HG02973 (cell line): ENCODE measurements at regions not wholly inside any gene's neighbourhood (a gene's known extent, or its start where the extent isn't known, plus 50 kb on each side); places are given as distances from the start of the nearest gene placed in this dataset.
"Not testable (repeated sequence)": the region's sequence is repeated elsewhere in the genome, so short reads cannot be mapped to it uniquely, and the experiment has no call there.

Experiments
- ATAC-seq: cut with Tn5 transposase; IDR thresholded peaks from one replicate; pipeline ENCODE4 v1.9.1; 2021; ENCODE audit warnings: moderate library complexity; ENCODE audit not compliant: unreplicated experiment

- no peak for ATAC-seq
Observed at GRCh38 chr15:95663156-95664100, 667.1 kb upstream of the NR2F2 start.

GRCh38 chr15:95664450-95664849 lies 666.0 kb upstream of the NR2F2 start:
- ATAC-seq: no peak

- ATAC-seq: no peak
Observed at GRCh38 chr15:95669146-95669922, 661.2 kb upstream of the NR2F2 start.

GRCh38 chr15:95674031-95674430 lies 656.5 kb upstream of the NR2F2 start:
- no peak for ATAC-seq

GRCh38 chr15:95676500-95676899 lies 654.0 kb upstream of the NR2F2 start:
- ATAC-seq: no peak

GRCh38 chr15:95679847-95680582 lies 650.5 kb upstream of the NR2F2 start:
- ATAC-seq: no peak

- ATAC-seq: no peak
Observed at GRCh38 chr15:95680728-95681127, 649.8 kb upstream of the NR2F2 start.

- ATAC-seq: no peak
Observed at GRCh38 chr15:95681836-95682544, 648.5 kb upstream of the NR2F2 start.

- no peak for ATAC-seq
Observed at GRCh38 chr15:95684126-95684525, 646.4 kb upstream of the NR2F2 start.

- no peak for ATAC-seq
Observed at GRCh38 chr15:95684693-95685115, 645.8 kb upstream of the NR2F2 start.

- no peak for ATAC-seq
Observed at GRCh38 chr15:95687061-95687460, 643.4 kb upstream of the NR2F2 start.

- no peak for ATAC-seq
Observed at GRCh38 chr15:95687686-95688085, 642.8 kb upstream of the NR2F2 start.

- ATAC-seq: no peak
Observed at GRCh38 chr15:95690631-95691340, 639.7 kb upstream of the NR2F2 start.

GRCh38 chr15:95693917-95694316 lies 636.6 kb upstream of the NR2F2 start:
- no peak for ATAC-seq

- no peak for ATAC-seq
Observed at GRCh38 chr15:95698230-95698629, 632.3 kb upstream of the NR2F2 start.

GRCh38 chr15:95698951-95699350 lies 631.5 kb upstream of the NR2F2 start:
- no peak for ATAC-seq

- ATAC-seq: no peak
Observed at GRCh38 chr15:95699578-95699977, 630.9 kb upstream of the NR2F2 start.

GRCh38 chr15:95700692-95701091 lies 629.8 kb upstream of the NR2F2 start:
- not testable (repeated sequence) for ATAC-seq

GRCh38 chr15:95701410-95701809 lies 629.1 kb upstream of the NR2F2 start:
- no peak for ATAC-seq
